Transverse colon (tissue), 3 donors: ENCODE measurements at regions not wholly inside any gene's neighbourhood (a gene's known extent, or its start where the extent isn't known, plus 50 kb on each side); places are given as distances from the start of the nearest gene placed in this dataset.

Experiments used
- EP300 ChIP-seq: sonication (generic); formaldehyde crosslinking; IDR thresholded peaks from one replicate; pipeline ENCODE4 v1.6.1; 2017; ENCODE audit warnings: antibody characterized with exemption, low read depth
- TF ChIP-seq, protein P1 (sequence below), 5 experiments: fragments of 200-600 bp in 3 of 5; fragments of 450-650 bp in 2 of 5; sonication (generic) in 3 of 5; IDR thresholded peaks; 1 replicate in 2 of 5; 2 replicates in 3 of 5; pipeline ENCODE4 v1.5.1; 2016 to 2017; ENCODE audit warnings: antibody characterized with exemption in 5 of 5, inconsistent platforms in 3 of 5, mild to moderate bottlenecking in 2 of 5, moderate library complexity in 1 of 5

DNA sequence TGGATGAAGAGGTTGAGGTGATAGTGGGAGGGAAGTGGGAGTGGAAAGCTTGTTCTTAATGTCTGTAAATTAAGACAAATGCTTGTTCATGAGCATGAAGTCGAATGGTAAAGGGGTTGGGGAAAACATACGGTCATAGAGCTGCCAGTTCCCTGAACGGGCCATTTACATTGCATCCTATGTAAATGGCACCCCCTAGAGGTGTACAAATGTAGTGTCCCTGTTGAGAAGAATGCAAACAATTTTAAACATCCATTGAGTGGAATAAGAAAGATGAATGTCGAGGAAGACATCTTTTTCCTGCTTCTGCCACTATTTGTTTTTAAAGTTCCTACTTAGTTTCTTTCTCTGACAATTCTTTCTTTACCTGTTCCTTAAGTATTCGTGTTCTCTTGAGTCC, 155.7 kb downstream of the RDH14 start:
- TF ChIP-seq, protein P1, sequence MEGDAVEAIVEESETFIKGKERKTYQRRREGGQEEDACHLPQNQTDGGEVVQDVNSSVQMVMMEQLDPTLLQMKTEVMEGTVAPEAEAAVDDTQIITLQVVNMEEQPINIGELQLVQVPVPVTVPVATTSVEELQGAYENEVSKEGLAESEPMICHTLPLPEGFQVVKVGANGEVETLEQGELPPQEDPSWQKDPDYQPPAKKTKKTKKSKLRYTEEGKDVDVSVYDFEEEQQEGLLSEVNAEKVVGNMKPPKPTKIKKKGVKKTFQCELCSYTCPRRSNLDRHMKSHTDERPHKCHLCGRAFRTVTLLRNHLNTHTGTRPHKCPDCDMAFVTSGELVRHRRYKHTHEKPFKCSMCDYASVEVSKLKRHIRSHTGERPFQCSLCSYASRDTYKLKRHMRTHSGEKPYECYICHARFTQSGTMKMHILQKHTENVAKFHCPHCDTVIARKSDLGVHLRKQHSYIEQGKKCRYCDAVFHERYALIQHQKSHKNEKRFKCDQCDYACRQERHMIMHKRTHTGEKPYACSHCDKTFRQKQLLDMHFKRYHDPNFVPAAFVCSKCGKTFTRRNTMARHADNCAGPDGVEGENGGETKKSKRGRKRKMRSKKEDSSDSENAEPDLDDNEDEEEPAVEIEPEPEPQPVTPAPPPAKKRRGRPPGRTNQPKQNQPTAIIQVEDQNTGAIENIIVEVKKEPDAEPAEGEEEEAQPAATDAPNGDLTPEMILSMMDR (IDR thresholded peaks at IDR 0.05): peak in 2 of 5 experiments; percentile 11 to 12
- no peak for TF ChIP-seq EP300
